Common myeloid progenitor, CD34-positive (primary cell): ENCODE measurements at regions not wholly inside any gene's neighbourhood (a gene's known extent, or its start where the extent isn't known, plus 50 kb on each side); places are given as distances from the start of the nearest gene placed in this dataset.

Experiments used
- CTCF ChIA-PET: fragments of 350-600 bp; sonication (Branson Sonifier 250); formaldehyde crosslinking; loops from one replicate; lab custom pipeline; 2021; ENCODE audit warnings: antibody characterized with exemption; lab: Charles Lee
- POLR2A ChIA-PET: fragments of 350-600 bp; sonication (Branson Sonifier 250); formaldehyde crosslinking; loops from one replicate; lab custom pipeline; 2021; ENCODE audit warnings: antibody characterized with exemption; lab: Charles Lee
- DNase-seq, 3 donors: peaks; one replicate each; pipeline versions ENCODE4 v3.0.0 to v3.0.0-alpha.2; 2013
- H3K27ac ChIP-seq, 2 experiments: 1 replicate in 1 of 2; 2 replicates in 1 of 2; pipeline ENCODE4 v1.7.0; 2013; ENCODE audit warnings: inconsistent platforms in 2 of 2, low read length in 2 of 2, mild to moderate bottlenecking in 2 of 2, low read depth in 1 of 2, moderate library complexity in 1 of 2; ENCODE audit not compliant: severe bottlenecking in 2 of 2, insufficient read depth in 1 of 2, poor library complexity in 1 of 2
- H3K27me3 ChIP-seq, 5 experiments: replicated peaks in 2 of 5; 1 replicate in 3 of 5; 2 replicates in 2 of 5; pipeline versions ENCODE4 v1.6.1 to v1.7.0; 2013; ENCODE audit warnings: low read length in 4 of 5, mild to moderate bottlenecking in 2 of 5, moderate library complexity in 2 of 5, inconsistent platforms in 1 of 5; ENCODE audit not compliant: insufficient read depth in 5 of 5, control insufficient read depth in 4 of 5
- H3K36me3 ChIP-seq, 4 experiments: 1 replicate in 2 of 4; 2 replicates in 2 of 4; pipeline versions ENCODE4 v1.6.1 to v1.7.0; 2013; ENCODE audit warnings: low read length in 3 of 4, control low read depth in 1 of 4, mild to moderate bottlenecking in 1 of 4; ENCODE audit not compliant: control insufficient read depth in 4 of 4, insufficient read depth in 4 of 4
- H3K4me1 ChIP-seq, 4 experiments: 1 replicate in 3 of 4; 2 replicates in 1 of 4; pipeline versions ENCODE4 v1.6.1 to v1.7.1; 2013; ENCODE audit warnings: low read length in 3 of 4, mild to moderate bottlenecking in 3 of 4, control low read depth in 1 of 4, inconsistent platforms in 1 of 4, moderate library complexity in 1 of 4; ENCODE audit not compliant: control insufficient read depth in 4 of 4, insufficient read depth in 4 of 4; ENCODE audit errors: control extremely low read depth in 1 of 4
- H3K4me3 ChIP-seq, 7 experiments: 1 replicate in 4 of 7; 2 replicates in 3 of 7; pipeline versions ENCODE4 v1.5.1 to v1.7.0; 2013; ENCODE audit warnings: mild to moderate bottlenecking in 7 of 7, low read length in 6 of 7, moderate library complexity in 6 of 7, inconsistent platforms in 2 of 7, low read depth in 2 of 7, control low read depth in 1 of 7; ENCODE audit not compliant: insufficient read depth in 4 of 7, control insufficient read depth in 1 of 7; ENCODE audit errors: extremely low read depth in 1 of 7
- H3K9me3 ChIP-seq, 5 experiments: 1 replicate in 4 of 5; 2 replicates in 1 of 5; pipeline versions ENCODE4 v1.6.1 to v1.7.1; 2013; ENCODE audit warnings: low read length in 4 of 5, mild to moderate bottlenecking in 2 of 5, inconsistent platforms in 1 of 5, low read depth in 1 of 5, moderate library complexity in 1 of 5; ENCODE audit not compliant: control insufficient read depth in 4 of 5, insufficient read depth in 2 of 5; ENCODE audit errors: control extremely low read depth in 1 of 5
- WGBS: methylation state at CpG from one replicate; pipeline ENCODE4 v1.1.5; 2013; ENCODE audit not compliant: insufficient coverage; 5-methylcytosine and 5-hydroxymethylcytosine counted together

DNA sequence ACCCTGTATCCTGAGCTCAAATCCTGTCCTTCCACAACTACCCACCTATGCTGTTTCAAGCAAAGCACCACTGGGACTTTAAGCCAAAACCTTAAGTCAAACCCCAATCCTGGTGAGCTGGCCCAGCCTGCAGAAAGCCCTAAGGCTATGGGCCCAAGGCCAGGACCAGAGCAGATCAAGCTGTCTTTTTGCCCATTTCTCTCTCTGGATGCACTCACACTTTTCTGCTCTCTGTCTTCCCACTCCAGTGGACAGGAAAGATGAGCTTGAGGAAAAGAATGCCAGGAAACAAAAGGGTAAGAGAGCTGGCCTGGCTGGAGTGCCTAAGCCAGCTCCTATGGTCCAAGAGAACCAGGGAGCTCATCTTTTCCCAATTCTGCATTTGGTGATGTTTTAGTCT is 284.3 kb upstream of the ISX start:
- POLR2A ChIA-PET = no interaction called here
- Histone ChIP-seq H3K9me3 (peaks cover 0 to 11% (median 7%) of the 10 kb centered on the region in 5 experiments), H3K4me1 (peaks cover 6 to 23% (median 19%) of the 10 kb centered on the region in 4 experiments), H3K4me3 (no peak overlapping the region), H3K36me3 (no peaks in the 10 kb centered on the region), H3K27me3 (no peaks in the 10 kb centered on the region), H3K27ac (no peak overlapping the region)
- CTCF ChIA-PET = no interaction called here
- DNase-seq = no peak

DNA sequence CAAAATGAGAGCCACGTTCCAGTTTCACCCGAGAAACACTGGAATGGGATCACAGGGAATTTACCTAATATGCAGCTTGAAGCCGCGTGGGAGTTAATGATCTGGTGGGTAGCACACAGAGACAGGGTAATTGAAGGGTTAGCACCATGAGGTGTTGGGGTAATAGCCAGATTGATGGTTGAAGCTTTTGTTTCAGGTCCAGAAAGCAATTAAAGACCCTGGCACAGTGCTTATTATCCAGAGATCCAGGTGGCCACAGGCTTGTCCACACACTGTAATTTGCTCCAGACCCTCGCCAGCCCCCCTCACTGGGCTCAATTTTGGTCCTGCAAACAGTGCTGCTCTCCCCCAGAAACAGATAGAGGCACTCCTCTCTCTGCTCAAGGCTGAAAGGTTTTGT is 282.5 kb upstream of the ISX start:
- 85% methylated on average over 5 of the region's 5 CpGs for WGBS

GRCh38 chr22:34784056-34784455 is 281.9 kb upstream of the ISX start:
- Histone ChIP-seq H3K4me3 (peak overlapping the region in 1 of 7 experiments; percentile 40), H3K27me3 (no peaks in the 10 kb centered on the region), H3K36me3 (no peaks in the 10 kb centered on the region), H3K4me1 (peaks cover 6 to 23% (median 19%) of the 10 kb centered on the region in 4 experiments), H3K27ac (peak overlapping the region in 1 of 2 experiments; percentile 62), H3K9me3 (peaks cover 0 to 4% (median 0%) of the 10 kb centered on the region in 5 experiments)
- 0% methylated on average over 2 of the region's 3 CpGs for WGBS
- CTCF ChIA-PET = no interaction called here
- POLR2A ChIA-PET = no interaction called here
- peak; percentile 9 to 71 (median 68) for DNase-seq

More for the DNA sequence above, 282.5 kb upstream of the ISX start:
- CTCF ChIA-PET = no interaction called here
- H3K4me1 ChIP-seq = peaks cover 6 to 23% (median 19%) of the 10 kb centered on the region in 4 experiments
- POLR2A ChIA-PET = no interaction called here
- no peak for DNase-seq
- H3K4me3 ChIP-seq = peak overlapping the region in 2 of 7 experiments; percentile 7 to 40
- peaks cover 0 to 3% (median 0%) of the 10 kb centered on the region in 5 experiments for H3K9me3 ChIP-seq
- peak overlapping the region in 1 of 2 experiments; percentile 11 for H3K27ac ChIP-seq
- H3K36me3 ChIP-seq = no peaks in the 10 kb centered on the region
- no peaks in the 10 kb centered on the region for H3K27me3 ChIP-seq

DNA sequence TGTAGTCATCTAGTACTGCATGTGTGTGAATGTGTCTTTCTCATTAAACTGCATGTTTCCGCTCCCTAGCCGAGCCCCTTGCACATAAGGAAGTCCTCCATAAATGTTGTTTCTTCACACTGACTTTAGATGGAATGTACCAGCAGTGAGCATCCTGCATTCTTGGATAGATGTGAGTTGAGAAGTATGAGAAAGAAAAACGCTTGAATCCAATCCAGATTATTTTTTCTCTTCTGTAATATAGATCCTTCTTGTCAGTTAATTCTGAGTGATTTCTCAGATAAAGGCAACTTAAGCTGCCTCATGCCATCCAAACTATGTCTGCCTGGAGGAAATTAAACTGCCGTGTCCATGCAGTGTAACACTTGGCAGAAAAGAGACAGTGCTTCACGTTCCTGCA is 268.1 kb upstream of the ISX start:
- POLR2A ChIA-PET = no interaction called here
- Histone ChIP-seq H3K27me3 (peaks cover 0 to 4% (median 0%) of the 10 kb centered on the region in 5 experiments), H3K4me3 (no peak overlapping the region), H3K27ac (no peak overlapping the region), H3K9me3 (no peaks in the 10 kb centered on the region), H3K36me3 (no peaks in the 10 kb centered on the region), H3K4me1 (no peaks in the 10 kb centered on the region)
- DNase-seq = no peak
- CTCF ChIA-PET = no interaction called here
- 77% methylated on average over 3 of the region's 5 CpGs for WGBS

- no peaks in the 10 kb centered on the region for H3K9me3 ChIP-seq
- CTCF ChIA-PET = no interaction called here
Observed at GRCh38 chr22:34798605-34799004, 267.4 kb upstream of the ISX start.

DNA sequence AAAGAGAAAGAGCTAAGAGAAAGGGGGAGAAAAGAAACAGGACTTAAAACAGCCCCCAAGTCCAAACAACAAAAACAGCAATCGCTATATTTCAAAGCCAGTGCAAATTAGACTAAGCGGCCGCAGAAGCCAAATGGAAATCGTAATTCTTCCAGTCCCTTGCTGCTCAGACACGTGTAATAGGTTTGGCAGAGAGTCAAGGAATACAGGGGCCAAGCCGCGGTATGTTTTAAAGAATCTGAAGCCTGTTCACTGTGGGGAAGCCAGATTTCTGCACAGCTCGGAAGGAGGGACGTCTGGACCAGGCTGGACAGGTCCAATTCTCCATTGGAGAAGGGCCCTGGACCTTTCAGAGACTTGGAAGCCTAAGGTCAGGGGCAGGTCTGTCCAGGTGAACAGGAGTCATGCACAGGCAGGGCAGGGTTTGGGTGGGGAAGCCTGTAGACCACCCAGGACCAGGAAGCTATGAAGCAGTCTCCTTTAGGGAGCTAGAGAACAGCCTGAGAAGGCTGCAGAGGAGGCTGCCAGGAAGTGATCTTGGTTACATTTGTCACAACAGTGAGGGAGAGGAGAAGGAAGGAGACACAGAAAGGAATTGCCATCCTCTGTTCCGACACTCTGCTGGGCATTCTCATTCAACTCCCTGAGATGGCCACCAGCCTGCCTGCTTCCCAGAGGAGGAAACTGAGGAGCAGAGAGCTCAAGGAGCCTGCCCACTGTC is 265.5 kb upstream of the ISX start:
- Histone ChIP-seq H3K9me3 (no peaks in the 10 kb centered on the region), H3K4me3 (no peak overlapping the region), H3K27ac (no peak overlapping the region), H3K4me1 (no peaks in the 10 kb centered on the region), H3K27me3 (peaks cover 0 to 4% (median 0%) of the 10 kb centered on the region in 5 experiments), H3K36me3 (no peaks in the 10 kb centered on the region)
- CTCF ChIA-PET = no interaction called here
- POLR2A ChIA-PET = no interaction called here
- 74% methylated on average over 10 of the region's 10 CpGs for WGBS
- no peak for DNase-seq

More at GRCh38 chr22:34798605-34799004, 267.4 kb upstream of the ISX start:
- H3K4me3 ChIP-seq = no peak overlapping the region
- POLR2A ChIA-PET = no interaction called here
- no peaks in the 10 kb centered on the region for H3K36me3 ChIP-seq
- no peak for DNase-seq
- no peak overlapping the region for H3K27ac ChIP-seq
- 73% methylated on average over 2 of the region's 3 CpGs for WGBS
- no peaks in the 10 kb centered on the region for H3K4me1 ChIP-seq
- peaks cover 0 to 4% (median 0%) of the 10 kb centered on the region in 5 experiments for H3K27me3 ChIP-seq

DNA sequence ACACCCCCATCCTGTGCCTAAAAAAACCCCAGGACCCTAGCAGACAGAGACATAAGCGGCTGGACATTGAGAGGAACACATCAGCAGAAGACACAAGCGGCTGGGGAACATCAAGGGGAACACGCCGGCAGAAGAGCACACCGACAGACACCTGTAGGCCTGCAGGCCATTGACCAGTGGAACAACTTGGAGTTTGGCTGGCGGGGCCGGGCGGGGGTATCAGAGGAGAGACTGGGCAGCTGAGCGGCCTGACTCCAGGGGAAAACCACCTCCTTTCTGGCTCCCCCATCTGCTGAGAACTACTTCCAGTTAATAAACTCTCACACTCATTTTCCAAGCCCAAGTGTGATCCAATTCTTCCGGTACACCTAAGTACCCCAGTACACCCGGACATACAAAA is 264.7 kb upstream of the ISX start:
- no peaks in the 10 kb centered on the region for H3K36me3 ChIP-seq
- peaks cover 0 to 4% (median 0%) of the 10 kb centered on the region in 5 experiments for H3K27me3 ChIP-seq
- H3K4me3 ChIP-seq = no peak overlapping the region
- DNase-seq = no peak
- H3K9me3 ChIP-seq = no peaks in the 10 kb centered on the region
- no peak overlapping the region for H3K27ac ChIP-seq
- no peaks in the 10 kb centered on the region for H3K4me1 ChIP-seq
- ChIA-PET CTCF (no interaction called here), POLR2A (no interaction called here)
- WGBS = 93% methylated on average over 11 of the region's 11 CpGs
